Mesendoderm (in vitro differentiated cells): ENCODE measurements at regions not wholly inside any gene's neighbourhood (a gene's known extent, or its start where the extent isn't known, plus 50 kb on each side); places are given as distances from the start of the nearest gene placed in this dataset.

Experiments
- DNase-seq: peaks from one replicate; pipeline ENCODE4 v3.0.0; 2013
- H2AK5ac ChIP-seq: 2 replicates; pipeline ENCODE4 v1.6.1; 2013; ENCODE audit warnings: low read length, inconsistent platforms
- H2BK120ac ChIP-seq: 2 replicates; pipeline ENCODE4 v1.6.1; 2013; ENCODE audit warnings: low read depth, mild to moderate bottlenecking, low read length, moderate library complexity, mixed read lengths
- H2BK15ac ChIP-seq: replicated peaks from 2 replicates; pipeline ENCODE4 v1.6.1; 2013; ENCODE audit warnings: low read depth, mild to moderate bottlenecking, moderate library complexity
- H2BK5ac ChIP-seq: 2 replicates; pipeline ENCODE4 v1.6.1; 2013; ENCODE audit warnings: low read length, inconsistent platforms
- H3K18ac ChIP-seq: 2 replicates; pipeline ENCODE4 v1.6.1; 2013; ENCODE audit warnings: mild to moderate bottlenecking, low read length, mixed read lengths
- H3K23ac ChIP-seq: one replicate; pipeline ENCODE4 v1.6.1; 2013; ENCODE audit warnings: low read length
- H3K27ac ChIP-seq: 2 replicates; pipeline ENCODE4 v1.5.1; 2013; ENCODE audit warnings: low read depth, mild to moderate bottlenecking, inconsistent platforms, low read length, moderate library complexity
- H3K27me3 ChIP-seq: 2 replicates; pipeline ENCODE4 v1.6.1; 2013; ENCODE audit warnings: low read length, control low read depth, mild to moderate bottlenecking, inconsistent platforms; ENCODE audit not compliant: insufficient read depth, poor library complexity
- H3K36me3 ChIP-seq: 2 replicates; pipeline ENCODE4 v1.6.1; 2013; ENCODE audit warnings: low read length, inconsistent platforms; ENCODE audit not compliant: control insufficient read depth, insufficient read depth
- H3K4ac ChIP-seq: one replicate; pipeline ENCODE4 v1.6.1; 2013; ENCODE audit warnings: low read depth, mild to moderate bottlenecking, low read length, moderate library complexity
- H3K4me1 ChIP-seq: 2 replicates; pipeline ENCODE4 v1.6.1; 2013; ENCODE audit warnings: low read depth, low read length, inconsistent platforms; ENCODE audit not compliant: control insufficient read depth
- H3K4me2 ChIP-seq: 2 replicates; pipeline ENCODE4 v1.6.1; 2013; ENCODE audit warnings: low read length
- H3K4me3 ChIP-seq: 2 replicates; pipeline ENCODE4 v1.5.1; 2013; ENCODE audit warnings: mild to moderate bottlenecking, low read length
- H3K56ac ChIP-seq: one replicate; pipeline ENCODE4 v1.6.1; 2013; ENCODE audit warnings: low read length
- H3K79me1 ChIP-seq: 2 replicates; pipeline ENCODE4 v1.6.1; 2013; ENCODE audit warnings: low read length, inconsistent platforms
- H3K79me2 ChIP-seq: 2 replicates; pipeline ENCODE4 v1.6.1; 2013; ENCODE audit warnings: mild to moderate bottlenecking, low read length; ENCODE audit not compliant: control insufficient read depth, insufficient read depth
- H3K9ac ChIP-seq: 2 replicates; pipeline ENCODE4 v1.6.1; 2013; ENCODE audit warnings: low read length, inconsistent platforms
- H4K5ac ChIP-seq: one replicate; pipeline ENCODE4 v1.6.1; 2013; ENCODE audit warnings: low read length
- H4K8ac ChIP-seq: one replicate; pipeline ENCODE4 v1.6.1; 2013; ENCODE audit warnings: low read depth, mild to moderate bottlenecking, control low read depth, low read length, moderate library complexity
- WGBS: extraction: QIAGEN DNeasy Blood & Tissue Kit; methylation state at CpG from one replicate; pipeline ENCODE4 v1.1.7; 2013; ENCODE audit warnings: low lambda C conversion rate, missing lambda C conversion rate; ENCODE audit not compliant: insufficient coverage; ENCODE audit errors: extremely low coverage; 5-methylcytosine and 5-hydroxymethylcytosine counted together

DNA sequence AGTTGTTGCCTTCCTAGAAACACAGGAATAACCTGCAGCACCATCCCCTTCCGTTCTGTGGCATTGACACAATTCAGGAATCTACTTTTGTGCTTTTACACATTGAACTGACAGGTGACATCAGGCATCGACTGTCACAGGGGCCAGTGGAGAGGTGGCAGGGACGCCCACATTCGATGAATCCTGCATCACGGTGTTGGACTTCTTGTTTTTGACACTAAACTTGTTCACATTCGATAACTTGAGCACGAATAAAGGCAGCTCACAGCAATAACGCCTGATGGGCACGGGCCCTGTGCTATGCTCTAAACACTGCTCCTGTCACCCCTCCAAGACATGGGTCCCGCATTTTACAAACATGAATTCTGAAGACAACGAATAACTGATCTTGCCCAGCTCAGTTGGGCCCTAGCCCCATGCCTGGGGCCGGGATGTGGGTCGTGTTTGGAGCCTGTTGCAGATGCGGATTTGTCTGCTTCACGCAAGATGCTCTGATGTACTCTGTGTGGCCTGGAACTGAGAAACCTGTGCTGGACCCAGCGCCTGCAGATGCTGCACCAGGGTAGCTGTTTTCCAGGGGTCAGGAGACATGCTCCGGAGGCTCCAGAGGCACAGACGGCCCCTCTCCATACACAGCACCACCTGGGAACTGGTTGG, 75.7 kb downstream of the TTLL2 start:
- no CpG with 5 or more reads among the region's 18 CpGs for WGBS
- H3K56ac ChIP-seq, result no peak overlapping the region

DNA sequence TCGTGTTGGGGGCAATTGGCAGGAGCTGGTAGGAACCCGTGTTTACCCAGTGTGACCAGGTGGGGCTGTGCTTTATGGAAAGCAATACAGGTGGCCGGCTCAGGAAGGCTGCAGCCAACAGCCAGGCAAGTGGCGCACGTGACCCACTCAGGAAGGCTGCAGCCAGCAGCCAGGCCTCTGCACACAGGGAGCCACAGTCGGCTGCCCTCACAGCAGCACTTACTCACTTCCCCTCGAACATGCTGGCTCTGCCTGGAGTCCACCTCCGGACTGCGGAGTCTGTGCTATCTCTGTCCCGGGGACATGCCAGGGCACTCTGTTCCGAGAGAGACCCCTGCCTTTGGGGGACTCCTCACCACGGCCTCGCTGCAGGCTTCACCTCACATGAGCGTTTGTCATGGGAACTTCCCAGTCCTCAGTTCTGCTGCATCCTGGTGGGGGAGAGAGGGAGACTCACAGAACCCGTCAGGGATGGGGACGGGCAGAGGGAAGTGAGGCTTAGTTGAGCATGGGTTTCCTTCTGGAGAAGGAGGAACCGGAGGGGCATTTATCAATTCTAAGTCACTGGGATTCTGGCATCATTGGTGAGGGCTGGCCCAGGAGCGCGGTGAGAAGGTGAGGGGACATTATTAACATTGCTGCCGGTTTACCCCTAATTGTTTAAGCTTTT, 76.8 kb downstream of the TTLL2 start:
- H2BK15ac ChIP-seq, result no peak overlapping the region
- DNase-seq, result peak; percentile 19
- no peaks in the 10 kb centered on the region for H3K4me1 ChIP-seq
- no peaks in the 10 kb centered on the region for H3K27me3 ChIP-seq
- H3K4me2 ChIP-seq, result no peak overlapping the region
- no peak overlapping the region for H3K56ac ChIP-seq
- H2BK120ac ChIP-seq, result no peak overlapping the region
- no peaks in the 10 kb centered on the region for H3K36me3 ChIP-seq
- no peak overlapping the region for H2BK5ac ChIP-seq
- H3K79me2 ChIP-seq, result no peaks in the 10 kb centered on the region
- H3K23ac ChIP-seq, result no peak overlapping the region
- no peaks in the 10 kb centered on the region for H3K79me1 ChIP-seq
- no peak overlapping the region for H3K4ac ChIP-seq
- no peak overlapping the region for H3K27ac ChIP-seq
- H3K18ac ChIP-seq, result no peak overlapping the region
- no CpG with 5 or more reads among the region's 20 CpGs for WGBS
- no peak overlapping the region for H3K9ac ChIP-seq
- no peak overlapping the region for H3K4me3 ChIP-seq
- no peak overlapping the region for H4K5ac ChIP-seq
- H4K8ac ChIP-seq, result no peak overlapping the region
- no peak overlapping the region for H2AK5ac ChIP-seq

More for the DNA sequence above, 75.7 kb downstream of the TTLL2 start:
- Histone ChIP-seq H4K5ac (no peak overlapping the region), H4K8ac (no peak overlapping the region), H2BK15ac (no peak overlapping the region), H3K79me2 (no peaks in the 10 kb centered on the region), H2BK120ac (no peak overlapping the region), H2BK5ac (no peak overlapping the region), H3K27ac (no peak overlapping the region), H3K4me1 (no peaks in the 10 kb centered on the region), H3K18ac (no peak overlapping the region), H3K36me3 (no peaks in the 10 kb centered on the region), H3K9ac (no peak overlapping the region), H3K4me3 (no peak overlapping the region), H3K79me1 (no peaks in the 10 kb centered on the region), H3K23ac (no peak overlapping the region), H2AK5ac (no peak overlapping the region), H3K27me3 (no peaks in the 10 kb centered on the region), H3K4ac (no peak overlapping the region), H3K4me2 (no peak overlapping the region)
- DNase-seq, result no peak

DNA sequence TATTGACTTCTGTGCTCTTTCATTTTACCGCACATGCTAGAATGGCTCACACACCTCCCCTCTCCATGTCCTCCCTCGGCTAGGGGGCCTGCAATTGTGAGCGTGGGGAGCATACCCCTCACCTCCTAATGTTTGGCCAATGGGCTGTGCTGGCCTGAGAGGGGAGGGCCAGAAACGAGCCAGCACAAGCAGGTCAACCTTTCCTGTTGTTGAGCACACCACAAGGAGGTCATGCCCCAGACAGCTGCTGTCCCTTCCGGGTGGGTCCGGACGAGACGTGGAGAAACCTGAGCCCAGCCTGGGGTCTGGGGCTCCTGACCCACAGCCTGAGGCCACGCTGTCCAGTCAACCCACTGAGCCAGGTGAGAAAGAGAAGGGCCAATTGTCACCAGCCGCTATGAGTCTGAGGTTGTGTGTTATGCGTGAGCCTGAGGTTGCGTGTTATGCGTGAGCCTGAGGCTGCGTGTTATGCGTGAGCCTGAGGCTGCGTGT, 77.4 kb downstream of the TTLL2 start:
- Histone ChIP-seq H3K4me2 (no peak overlapping the region), H3K79me2 (no peaks in the 10 kb centered on the region), H3K23ac (no peak overlapping the region), H3K18ac (no peak overlapping the region), H3K36me3 (no peaks in the 10 kb centered on the region), H3K56ac (no peak overlapping the region), H3K27me3 (no peaks in the 10 kb centered on the region), H3K4ac (no peak overlapping the region), H3K4me3 (no peak overlapping the region), H4K5ac (no peak overlapping the region), H3K79me1 (no peaks in the 10 kb centered on the region), H3K4me1 (no peaks in the 10 kb centered on the region), H2BK5ac (no peak overlapping the region), H3K9ac (no peak overlapping the region), H2BK15ac (no peak overlapping the region), H2BK120ac (no peak overlapping the region), H4K8ac (no peak overlapping the region), H2AK5ac (no peak overlapping the region), H3K27ac (no peak overlapping the region)
- DNase-seq, result no peak
- no CpG with 5 or more reads among the region's 16 CpGs for WGBS

DNA sequence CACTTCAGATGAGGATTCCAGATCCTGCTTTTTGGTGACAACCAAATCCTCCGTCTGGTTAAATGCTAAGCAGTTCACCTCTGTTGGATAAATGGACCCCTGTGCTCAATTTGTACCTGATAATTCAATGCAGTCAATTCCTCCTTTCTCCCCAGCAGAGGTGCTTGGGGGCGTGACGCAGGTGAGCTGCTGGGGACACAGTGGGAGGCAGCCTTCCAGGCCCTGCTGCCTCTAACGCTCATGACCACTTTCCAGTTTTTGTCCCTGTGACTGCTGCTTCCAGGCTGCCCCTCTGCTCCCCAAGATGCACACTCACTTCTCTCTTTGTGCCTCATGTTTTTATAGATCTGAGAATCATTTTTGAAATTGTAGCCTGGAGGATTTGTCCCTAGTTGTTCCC, 78.5 kb downstream of the TTLL2 start:
- Histone ChIP-seq H3K56ac (no peak overlapping the region), H3K23ac (no peak overlapping the region), H3K4me2 (no peak overlapping the region), H3K36me3 (no peaks in the 10 kb centered on the region), H2AK5ac (no peak overlapping the region), H3K79me2 (no peaks in the 10 kb centered on the region), H3K9ac (no peak overlapping the region), H3K4me3 (no peak overlapping the region), H3K4me1 (no peaks in the 10 kb centered on the region), H3K79me1 (no peaks in the 10 kb centered on the region), H2BK120ac (no peak overlapping the region), H4K8ac (no peak overlapping the region), H3K27me3 (no peaks in the 10 kb centered on the region), H2BK5ac (no peak overlapping the region), H3K27ac (no peak overlapping the region), H2BK15ac (no peak overlapping the region), H3K18ac (no peak overlapping the region), H4K5ac (no peak overlapping the region), H3K4ac (no peak overlapping the region)
- no peak for DNase-seq
- WGBS, result no CpG with 5 or more reads among the region's 4 CpGs

DNA sequence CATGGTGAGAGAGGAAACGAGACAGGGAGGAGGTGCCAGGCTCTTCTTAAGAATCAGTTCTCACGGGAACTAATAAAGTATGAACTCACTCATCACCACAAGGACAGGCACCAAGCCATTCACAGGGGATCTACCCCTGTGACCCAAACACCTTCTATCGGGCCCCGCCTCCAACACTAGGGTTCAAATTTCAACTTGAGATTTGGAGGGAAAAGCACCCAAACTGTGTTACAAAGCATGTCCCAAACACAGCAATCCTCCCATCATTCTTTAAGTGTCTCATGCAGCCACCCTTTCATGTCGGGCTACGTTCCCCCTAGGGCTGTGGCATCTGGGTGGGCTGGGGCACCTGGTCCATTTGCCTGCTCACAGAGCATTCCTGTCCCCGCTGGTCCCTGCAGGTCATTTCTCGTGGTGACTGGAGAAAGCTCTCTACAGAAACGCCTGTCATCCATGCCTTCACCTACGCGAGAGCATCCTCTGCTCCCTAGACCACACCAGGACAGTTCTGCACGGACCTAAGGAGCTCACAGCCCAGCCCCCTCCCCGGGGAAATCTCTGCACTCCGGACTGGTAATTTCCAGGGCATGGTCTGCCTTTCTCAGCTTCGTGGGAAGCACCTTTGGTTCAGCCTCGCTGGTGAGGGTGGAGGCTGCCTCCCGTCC, 79.6 kb downstream of the TTLL2 start:
- H3K4ac ChIP-seq, result no peak overlapping the region
- H3K36me3 ChIP-seq, result no peaks in the 10 kb centered on the region
- H2BK5ac ChIP-seq, result no peak overlapping the region
- no peak overlapping the region for H2BK15ac ChIP-seq
- H2AK5ac ChIP-seq, result no peak overlapping the region
- H3K27me3 ChIP-seq, result no peaks in the 10 kb centered on the region
- H3K4me3 ChIP-seq, result no peak overlapping the region
- no peaks in the 10 kb centered on the region for H3K79me1 ChIP-seq
- H3K56ac ChIP-seq, result no peak overlapping the region
- no CpG with 5 or more reads among the region's 17 CpGs for WGBS
- DNase-seq, result no peak
- no peak overlapping the region for H3K23ac ChIP-seq
- no peak overlapping the region for H3K9ac ChIP-seq
- no peak overlapping the region for H4K5ac ChIP-seq
- no peak overlapping the region for H2BK120ac ChIP-seq
- no peak overlapping the region for H3K27ac ChIP-seq
- no peak overlapping the region for H3K4me2 ChIP-seq
- no peak overlapping the region for H4K8ac ChIP-seq
- H3K18ac ChIP-seq, result no peak overlapping the region
- H3K79me2 ChIP-seq, result no peaks in the 10 kb centered on the region
- H3K4me1 ChIP-seq, result no peaks in the 10 kb centered on the region
